A673 (cell line): ENCODE measurements at regions not wholly inside any gene's neighbourhood (a gene's known extent, or its start where the extent isn't known, plus 50 kb on each side); places are given as distances from the start of the nearest gene placed in this dataset.

Source experiments
- BruUV-seq: library from RNA; stranded (reverse); fragments of 400-500 nt; replicated peaks from 2 replicates; lab custom pipeline; 2021; lab: Mats Ljungman, UMichigan
- CTCF ChIA-PET: fragments of 300-600 bp; sonication (Branson Sonifier 250); formaldehyde crosslinking; loops from one replicate; lab custom pipeline; 2022; ENCODE audit warnings: antibody characterized with exemption; lab: Charles Lee
- POLR2A ChIA-PET: fragments of 300-600 bp; sonication (Branson Sonifier 250); formaldehyde crosslinking; loops from one replicate; lab custom pipeline; 2022; ENCODE audit warnings: antibody characterized with exemption; ENCODE audit not compliant: low non-redundant PET; lab: Charles Lee
- DNase-seq: peaks from one replicate; pipeline ENCODE4 v3.0.0-alpha.2; 2015; ENCODE audit warnings: low spot score
- H3K27ac ChIP-seq: fragments of 200-600 bp; sonication (generic); 2 replicates; pipeline ENCODE4 v1.5.1; 2016; ENCODE audit warnings: mixed run types, low read depth, mild to moderate bottlenecking, mixed read lengths, antibody characterized with exemption, low read length; ENCODE audit not compliant: poor library complexity, severe bottlenecking
- H3K27me3 ChIP-seq: fragments of 200-600 bp; sonication (generic); replicated peaks from 2 replicates; pipeline ENCODE4 v1.6.1; 2017; ENCODE audit warnings: mixed run types, low read depth, mild to moderate bottlenecking, mixed read lengths, antibody characterized with exemption, low read length; ENCODE audit not compliant: insufficient read depth, poor library complexity
- H3K36me3 ChIP-seq: fragments of 200-600 bp; sonication (generic); 2 replicates; pipeline ENCODE4 v1.6.1; 2016; ENCODE audit warnings: mixed run types, mild to moderate bottlenecking, mixed read lengths, antibody characterized with exemption, low read length; ENCODE audit not compliant: insufficient read depth, poor library complexity, severe bottlenecking
- H3K4me1 ChIP-seq: fragments of 200-600 bp; sonication (generic); 2 replicates; pipeline ENCODE4 v1.6.1; 2017; ENCODE audit warnings: mixed run types, mild to moderate bottlenecking, mixed read lengths, antibody characterized with exemption, low read length; ENCODE audit not compliant: insufficient read depth, poor library complexity, severe bottlenecking
- H3K4me3 ChIP-seq: fragments of 200-600 bp; sonication (generic); 2 replicates; pipeline ENCODE4 v1.5.1; 2016; ENCODE audit warnings: low read depth, mixed run types, mild to moderate bottlenecking, mixed read lengths, low read length; ENCODE audit not compliant: poor library complexity, severe bottlenecking
- H3K9me3 ChIP-seq: fragments of 200-600 bp; sonication (generic); 2 replicates; pipeline ENCODE4 v1.6.1; 2016; ENCODE audit warnings: mixed run types, low read depth, mild to moderate bottlenecking, mixed read lengths, antibody characterized with exemption, low read length; ENCODE audit not compliant: poor library complexity, severe bottlenecking
- CTCF ChIP-seq: fragments of 300-800, 200-600 bp; sonication (generic); conservative IDR thresholded peaks from 2 replicates; pipeline ENCODE4 v1.5.1; 2017; ENCODE audit warnings: low read depth, mild to moderate bottlenecking, antibody characterized with exemption, low read length, moderate library complexity, mixed read lengths
- EZH2 ChIP-seq: fragments of 200-600 bp; sonication (generic); IDR thresholded peaks from 2 replicates; pipeline ENCODE4 v1.6.1; 2017; ENCODE audit warnings: borderline replicate concordance, low read depth, mild to moderate bottlenecking, mixed read lengths, antibody characterized with exemption, low read length; ENCODE audit not compliant: poor library complexity, severe bottlenecking
- intact Hi-C: fragments of 100-400 bp; cut with micrococcal nuclease; formaldehyde crosslinking; loops from one replicate; pipeline ENCODE4 v1.10.0; 2022; ENCODE audit not compliant: unreplicated experiment

- POLR2A ChIA-PET: no interaction called here
- Histone ChIP-seq H3K36me3 (no peaks in the 10 kb centered on the region), H3K9me3 (no peaks in the 10 kb centered on the region), H3K4me1 (no peaks in the 10 kb centered on the region), H3K4me3 (no peak overlapping the region), H3K27me3 (no peaks in the 10 kb centered on the region), H3K27ac (no peak overlapping the region)
- TF ChIP-seq EZH2: no peak
- intact Hi-C loops: no loop called here
- CTCF ChIA-PET: no interaction called here
- no peak for DNase-seq
- no TSS peak for BruUV-seq
These were observed 215.6 kb downstream of the ACTL7B start for GRCh38 chr9:108640230-108640629.

- POLR2A ChIA-PET: no interaction called here
- H3K36me3 ChIP-seq: no peaks in the 10 kb centered on the region
- no peak for TF ChIP-seq CTCF
- no peak for TF ChIP-seq EZH2
- intact Hi-C loops: no loop called here
- H3K27ac ChIP-seq: no peak overlapping the region
- DNase-seq: no peak
- H3K4me3 ChIP-seq: no peak overlapping the region
- H3K4me1 ChIP-seq: no peaks in the 10 kb centered on the region
- no TSS peak for BruUV-seq
- CTCF ChIA-PET: no interaction called here
- no peaks in the 10 kb centered on the region for H3K9me3 ChIP-seq
- no peaks in the 10 kb centered on the region for H3K27me3 ChIP-seq
These were observed 216.1 kb downstream of the ACTL7B start for GRCh38 chr9:108639696-108640095.

- BruUV-seq: no TSS peak
- no peak overlapping the region for H3K27ac ChIP-seq
- no peaks in the 10 kb centered on the region for H3K27me3 ChIP-seq
- POLR2A ChIA-PET: no interaction called here
- no peaks in the 10 kb centered on the region for H3K9me3 ChIP-seq
- DNase-seq: no peak
- TF ChIP-seq EZH2: no peak
- no peak for TF ChIP-seq CTCF
- no peaks in the 10 kb centered on the region for H3K4me1 ChIP-seq
- H3K4me3 ChIP-seq: no peak overlapping the region
- no peaks in the 10 kb centered on the region for H3K36me3 ChIP-seq
- CTCF ChIA-PET: no interaction called here
- intact Hi-C loops: no loop called here
These were observed 216.7 kb downstream of the ACTL7B start for GRCh38 chr9:108639091-108639490.

GRCh38 chr9:108637340-108637739, 218.4 kb downstream of the ACTL7B start:
- POLR2A ChIA-PET: no interaction called here
- intact Hi-C loops: no loop called here
- no peak overlapping the region for H3K27ac ChIP-seq

More at GRCh38 chr9:108637340-108637739, 218.4 kb downstream of the ACTL7B start:
- TF ChIP-seq CTCF: no peak
- TF ChIP-seq EZH2: no peak
- BruUV-seq: no TSS peak
- DNase-seq: peak; percentile 72
- Histone ChIP-seq H3K36me3 (no peaks in the 10 kb centered on the region), H3K4me1 (no peaks in the 10 kb centered on the region), H3K27me3 (no peaks in the 10 kb centered on the region), H3K9me3 (no peaks in the 10 kb centered on the region), H3K4me3 (no peak overlapping the region)
- CTCF ChIA-PET: no interaction called here
